ENCODE measurements at regions not wholly inside any gene's neighbourhood (a gene's known extent, or its start where the extent isn't known, plus 50 kb on each side); places are given as distances from the start of the nearest gene placed in this dataset.
"Not testable (repeated sequence)": the region's sequence is repeated elsewhere in the genome, so short reads cannot be mapped to it uniquely, and the experiment has no call there.

GRCh38 chr3:162629372-162629771, 1132.8 kb downstream of the OTOL1 start:
- no peak for TF ChIP-seq POLR2A (IDR thresholded peaks at IDR 0.05)
- no peak for TF ChIP-seq POLR2AphosphoS5 (IDR thresholded peaks at IDR 0.05)
- no peak for TF ChIP-seq EP300 (IDR thresholded peaks at IDR 0.05)
- TF ChIP-seq CTCF (IDR thresholded peaks at IDR 0.05): no peak
- no peaks in the 10 kb centered on the region for H3K9me3 ChIP-seq

GRCh38 chr3:162632672-162633071, 1136.1 kb downstream of the OTOL1 start:
- H3K27ac ChIP-seq: no peak overlapping the region
- TF ChIP-seq POLR2AphosphoS5 (IDR thresholded peaks at IDR 0.05) (no peak), EP300 (IDR thresholded peaks at IDR 0.05) (no peak), POLR2A (IDR thresholded peaks at IDR 0.05) (no peak), CTCF (IDR thresholded peaks at IDR 0.05) (no peak)
- H3K9me3 ChIP-seq: peaks cover 0 to 12% (median 0%) of the 10 kb centered on the region in 3 donors
- no peaks in the 10 kb centered on the region for H3K4me1 ChIP-seq
- no peaks in the 10 kb centered on the region for H3K27me3 ChIP-seq
- no peaks in the 10 kb centered on the region for H3K36me3 ChIP-seq
- H3K4me3 ChIP-seq: no peak overlapping the region
- ATAC-seq: no peak
- 93% methylated on average over 2 of the region's 2 CpGs for WGBS, 2 donors (ENCODE audit: low coverage in 1 of 2)

More at GRCh38 chr3:162629372-162629771, 1132.8 kb downstream of the OTOL1 start:
- no peaks in the 10 kb centered on the region for H3K4me1 ChIP-seq
- ATAC-seq: no peak
- no peaks in the 10 kb centered on the region for H3K27me3 ChIP-seq
- no peaks in the 10 kb centered on the region for H3K36me3 ChIP-seq
- no peak overlapping the region for H3K4me3 ChIP-seq
- no peak overlapping the region for H3K27ac ChIP-seq

GRCh38 chr3:162640208-162640607, 1143.6 kb downstream of the OTOL1 start:
- not testable (repeated sequence) for H3K4me3 ChIP-seq, H3K27ac ChIP-seq, H3K4me1 ChIP-seq, H3K36me3 ChIP-seq, ATAC-seq, H3K27me3 ChIP-seq
- peaks cover 0 to 15% (median 0%) of the 10 kb centered on the region in 3 donors for H3K9me3 ChIP-seq
- WGBS, 2 donors (ENCODE audit: low coverage in 1 of 2): no CpG with 5 or more reads among the region's 13 CpGs

GRCh38 chr3:162641317-162641716, 1144.7 kb downstream of the OTOL1 start:
- TF ChIP-seq EP300 (IDR thresholded peaks at IDR 0.05) (no peak), CTCF (IDR thresholded peaks at IDR 0.05) (no peak), POLR2AphosphoS5 (IDR thresholded peaks at IDR 0.05) (no peak), POLR2A (IDR thresholded peaks at IDR 0.05) (no peak)
- H3K27ac ChIP-seq: no peak overlapping the region
- H3K4me1 ChIP-seq: no peaks in the 10 kb centered on the region
- H3K9me3 ChIP-seq: peaks cover 0 to 15% (median 0%) of the 10 kb centered on the region in 3 donors
- H3K27me3 ChIP-seq: no peaks in the 10 kb centered on the region
- WGBS, 2 donors (ENCODE audit: low coverage in 1 of 2): 80 to 87% methylated on average over 3 of the region's 3 CpGs
- ATAC-seq: no peak
- no peak overlapping the region for H3K4me3 ChIP-seq
- H3K36me3 ChIP-seq: no peaks in the 10 kb centered on the region

GRCh38 chr3:162641907-162642306, 1145.3 kb downstream of the OTOL1 start:
- ATAC-seq: no peak

More at GRCh38 chr3:162641907-162642306, 1145.3 kb downstream of the OTOL1 start:
- Histone ChIP-seq H3K27me3 (no peaks in the 10 kb centered on the region), H3K4me3 (no peak overlapping the region), H3K9me3 (peaks cover 0 to 11% (median 0%) of the 10 kb centered on the region in 3 donors), H3K27ac (no peak overlapping the region), H3K36me3 (no peaks in the 10 kb centered on the region), H3K4me1 (no peaks in the 10 kb centered on the region)
- no peak for TF ChIP-seq EP300 (IDR thresholded peaks at IDR 0.05)
- no peak for TF ChIP-seq POLR2A (IDR thresholded peaks at IDR 0.05)
- TF ChIP-seq POLR2AphosphoS5 (IDR thresholded peaks at IDR 0.05): no peak
- no peak for TF ChIP-seq CTCF (IDR thresholded peaks at IDR 0.05)
- 59 to 60% methylated on average over 1 to 2 of the region's 2 CpGs for WGBS, 2 donors (ENCODE audit: low coverage in 1 of 2)

Measured in gastroesophageal sphincter (tissue), 4 donors.